Panc1 (cell line): ENCODE measurements at regions not wholly inside any gene's neighbourhood (a gene's known extent, or its start where the extent isn't known, plus 50 kb on each side); places are given as distances from the start of the nearest gene placed in this dataset.

Experiments used
- ATAC-seq: fragments of 200-7000 bp; cut with Tn5 transposase; 2 replicates; pipeline ENCODE4 v1.9.1; 2020; ENCODE audit warnings: mild to moderate bottlenecking, moderate library complexity
- BruUV-seq: library from RNA; stranded (reverse); fragments of 400-500 nt; replicated peaks from 2 replicates; lab custom pipeline; 2021; lab: Mats Ljungman, UMichigan
- CTCF ChIA-PET: fragments of 300-600 bp; sonication (Branson Sonifier 250); formaldehyde crosslinking; loops from one replicate; lab custom pipeline; 2022; ENCODE audit warnings: antibody characterized with exemption; lab: Charles Lee
- POLR2A ChIA-PET: fragments of 300-600 bp; sonication (Branson Sonifier 250); formaldehyde crosslinking; loops from one replicate; lab custom pipeline; 2022; ENCODE audit warnings: antibody characterized with exemption; lab: Charles Lee
- DNase-seq: peaks from one replicate; pipeline ENCODE4 v3.0.0-alpha.2; 2010; ENCODE audit warnings: low read depth, low spot score
- H3K27ac ChIP-seq: 2 replicates; pipeline ENCODE4 v1.5.1; 2011; ENCODE audit warnings: mild to moderate bottlenecking, low read length, inconsistent platforms
- H3K27me3 ChIP-seq: fragments of 200-500 bp; sonication (Bioruptor generic); 2 replicates; pipeline ENCODE4 v1.6.0; 2014; ENCODE audit warnings: low read length, inconsistent platforms; ENCODE audit not compliant: control insufficient read depth, insufficient read depth
- H3K36me3 ChIP-seq: fragments of 200-500 bp; sonication (Bioruptor generic); 2 replicates; pipeline ENCODE4 v1.5.1; 2014; ENCODE audit warnings: inconsistent platforms, mild to moderate bottlenecking, low read length, moderate library complexity; ENCODE audit not compliant: control insufficient read depth, insufficient read depth
- H3K4me1 ChIP-seq: 2 replicates; pipeline ENCODE4 v1.5.1; 2011; ENCODE audit warnings: inconsistent platforms, mild to moderate bottlenecking, low read length, moderate library complexity; ENCODE audit not compliant: control insufficient read depth, insufficient read depth
- H3K4me3 ChIP-seq, 2 experiments: 2 replicates each; pipeline ENCODE4 v1.5.1; 2011 to 2012; ENCODE audit warnings: low read depth in 2 of 2, low read length in 2 of 2, mild to moderate bottlenecking in 2 of 2, inconsistent platforms in 1 of 2, moderate library complexity in 1 of 2
- H3K9me3 ChIP-seq: fragments of 200-500 bp; sonication (Bioruptor generic); 2 replicates; pipeline ENCODE4 v1.5.1; 2014; ENCODE audit warnings: low read depth, mild to moderate bottlenecking, inconsistent platforms, low read length, moderate library complexity; ENCODE audit not compliant: control insufficient read depth, insufficient read depth
- POLR2AphosphoS5 ChIP-seq: IDR thresholded peaks from 2 replicates; pipeline ENCODE4 v1.6.1; 2012; ENCODE audit warnings: mild to moderate bottlenecking, low read depth, low read length, moderate library complexity
- SIN3A ChIP-seq: IDR thresholded peaks from 2 replicates; pipeline ENCODE4 v1.6.1; 2012; ENCODE audit warnings: low read depth, mild to moderate bottlenecking, low read length, moderate library complexity, borderline replicate concordance; ENCODE audit not compliant: insufficient read depth
- TCF7L2 ChIP-seq: IDR thresholded peaks from 2 replicates; pipeline ENCODE4 v1.6.1; 2011; ENCODE audit warnings: mild to moderate bottlenecking, low read depth, low read length, inconsistent platforms
- in situ Hi-C: cut with HindIII; loops from 2 replicates; pipeline ENCODE4 v1.10.0; 2016; ENCODE audit warnings: low sequenced_read_pairs, low pct_unique_long_range_greater_than_20kb
- intact Hi-C: fragments of 100-400 bp; cut with micrococcal nuclease; formaldehyde crosslinking; loops from one replicate; pipeline ENCODE4 v1.10.0; 2022; ENCODE audit not compliant: unreplicated experiment
- TF ChIP-seq, protein P1 (sequence below), 2 experiments: IDR thresholded peaks; 2 replicates each; pipeline ENCODE4 v1.6.1; 2011 to 2012; ENCODE audit warnings: low read depth in 2 of 2, control low read depth in 1 of 2, low read length in 1 of 2, mild to moderate bottlenecking in 1 of 2, moderate library complexity in 1 of 2; ENCODE audit not compliant: insufficient read depth in 1 of 2
- TF ChIP-seq, protein P2 (sequence below): fragments of 450-650 bp; IDR thresholded peaks from 2 replicates; pipeline ENCODE4 v1.5.1; 2017; ENCODE audit warnings: mild to moderate bottlenecking

DNA sequence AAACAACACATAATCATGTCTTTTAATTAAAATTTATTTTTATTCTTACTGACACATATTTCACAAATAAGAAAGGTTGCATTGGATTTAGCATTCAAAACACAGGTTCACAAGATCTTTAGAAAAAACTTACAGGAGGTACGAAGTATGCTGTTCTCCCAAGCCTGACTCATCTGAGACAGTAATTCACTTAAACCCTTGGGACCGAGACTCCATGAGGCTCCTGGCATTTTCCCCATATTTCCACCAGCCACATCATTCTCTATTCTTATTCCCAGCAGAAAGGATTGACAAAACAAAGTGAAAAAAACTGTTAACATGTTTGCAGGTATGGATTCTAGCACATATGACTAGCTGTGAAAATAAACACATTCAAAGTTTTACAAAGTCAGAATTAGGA is 52.6 kb downstream of the CNTN3 start:
- ChIA-PET CTCF (no interaction called here), POLR2A (no interaction called here)
- H3K27me3 ChIP-seq, result no peaks in the 10 kb centered on the region
- DNase-seq (no peak), ATAC-seq (no peak)
- in situ Hi-C loops (no loop called here), intact Hi-C loops (no loop called here)
- H3K27ac ChIP-seq, result no peak overlapping the region
- no peaks in the 10 kb centered on the region for H3K9me3 ChIP-seq
- H3K36me3 ChIP-seq, result no peaks in the 10 kb centered on the region
- H3K4me1 ChIP-seq, result no peaks in the 10 kb centered on the region
- BruUV-seq, result no TSS peak
- TF ChIP-seq, protein P1, sequence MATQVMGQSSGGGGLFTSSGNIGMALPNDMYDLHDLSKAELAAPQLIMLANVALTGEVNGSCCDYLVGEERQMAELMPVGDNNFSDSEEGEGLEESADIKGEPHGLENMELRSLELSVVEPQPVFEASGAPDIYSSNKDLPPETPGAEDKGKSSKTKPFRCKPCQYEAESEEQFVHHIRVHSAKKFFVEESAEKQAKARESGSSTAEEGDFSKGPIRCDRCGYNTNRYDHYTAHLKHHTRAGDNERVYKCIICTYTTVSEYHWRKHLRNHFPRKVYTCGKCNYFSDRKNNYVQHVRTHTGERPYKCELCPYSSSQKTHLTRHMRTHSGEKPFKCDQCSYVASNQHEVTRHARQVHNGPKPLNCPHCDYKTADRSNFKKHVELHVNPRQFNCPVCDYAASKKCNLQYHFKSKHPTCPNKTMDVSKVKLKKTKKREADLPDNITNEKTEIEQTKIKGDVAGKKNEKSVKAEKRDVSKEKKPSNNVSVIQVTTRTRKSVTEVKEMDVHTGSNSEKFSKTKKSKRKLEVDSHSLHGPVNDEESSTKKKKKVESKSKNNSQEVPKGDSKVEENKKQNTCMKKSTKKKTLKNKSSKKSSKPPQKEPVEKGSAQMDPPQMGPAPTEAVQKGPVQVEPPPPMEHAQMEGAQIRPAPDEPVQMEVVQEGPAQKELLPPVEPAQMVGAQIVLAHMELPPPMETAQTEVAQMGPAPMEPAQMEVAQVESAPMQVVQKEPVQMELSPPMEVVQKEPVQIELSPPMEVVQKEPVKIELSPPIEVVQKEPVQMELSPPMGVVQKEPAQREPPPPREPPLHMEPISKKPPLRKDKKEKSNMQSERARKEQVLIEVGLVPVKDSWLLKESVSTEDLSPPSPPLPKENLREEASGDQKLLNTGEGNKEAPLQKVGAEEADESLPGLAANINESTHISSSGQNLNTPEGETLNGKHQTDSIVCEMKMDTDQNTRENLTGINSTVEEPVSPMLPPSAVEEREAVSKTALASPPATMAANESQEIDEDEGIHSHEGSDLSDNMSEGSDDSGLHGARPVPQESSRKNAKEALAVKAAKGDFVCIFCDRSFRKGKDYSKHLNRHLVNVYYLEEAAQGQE (IDR thresholded peaks at IDR 0.05; ENCODE audit: insufficient read depth in 1 of 2, low read depth in 2 of 2, low read length in 1 of 2), result no peak
- TF ChIP-seq, protein P2, sequence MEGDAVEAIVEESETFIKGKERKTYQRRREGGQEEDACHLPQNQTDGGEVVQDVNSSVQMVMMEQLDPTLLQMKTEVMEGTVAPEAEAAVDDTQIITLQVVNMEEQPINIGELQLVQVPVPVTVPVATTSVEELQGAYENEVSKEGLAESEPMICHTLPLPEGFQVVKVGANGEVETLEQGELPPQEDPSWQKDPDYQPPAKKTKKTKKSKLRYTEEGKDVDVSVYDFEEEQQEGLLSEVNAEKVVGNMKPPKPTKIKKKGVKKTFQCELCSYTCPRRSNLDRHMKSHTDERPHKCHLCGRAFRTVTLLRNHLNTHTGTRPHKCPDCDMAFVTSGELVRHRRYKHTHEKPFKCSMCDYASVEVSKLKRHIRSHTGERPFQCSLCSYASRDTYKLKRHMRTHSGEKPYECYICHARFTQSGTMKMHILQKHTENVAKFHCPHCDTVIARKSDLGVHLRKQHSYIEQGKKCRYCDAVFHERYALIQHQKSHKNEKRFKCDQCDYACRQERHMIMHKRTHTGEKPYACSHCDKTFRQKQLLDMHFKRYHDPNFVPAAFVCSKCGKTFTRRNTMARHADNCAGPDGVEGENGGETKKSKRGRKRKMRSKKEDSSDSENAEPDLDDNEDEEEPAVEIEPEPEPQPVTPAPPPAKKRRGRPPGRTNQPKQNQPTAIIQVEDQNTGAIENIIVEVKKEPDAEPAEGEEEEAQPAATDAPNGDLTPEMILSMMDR, result no peak
- TF ChIP-seq TCF7L2 (no peak), SIN3A (no peak), POLR2AphosphoS5 (no peak)
- H3K4me3 ChIP-seq, result no peak overlapping the region

DNA sequence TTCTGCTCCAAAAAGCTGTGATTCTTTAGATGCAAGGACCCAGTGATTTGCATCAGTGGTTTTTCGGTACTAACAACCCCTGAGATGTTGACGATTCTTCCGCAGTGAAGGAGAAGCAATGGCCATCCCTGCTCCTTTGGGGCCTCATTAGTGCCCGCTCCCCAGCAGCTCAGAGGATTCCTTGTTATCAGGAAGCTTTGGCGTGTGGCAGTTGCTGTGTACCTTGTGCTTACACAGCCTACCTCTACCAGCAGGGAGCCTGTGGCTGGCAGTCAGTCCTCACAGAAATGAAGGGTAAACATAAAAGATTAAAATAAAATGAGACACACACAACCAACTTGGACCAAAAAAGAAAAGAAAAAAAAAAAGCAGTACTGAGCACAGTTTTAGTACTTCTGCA is 55.2 kb downstream of the CNTN3 start:
- CTCF ChIA-PET, result no interaction called here

More for the DNA sequence above, 55.2 kb downstream of the CNTN3 start:
- BruUV-seq, result no TSS peak
- TF ChIP-seq SIN3A, result no peak
- TF ChIP-seq, protein P1 (IDR thresholded peaks at IDR 0.05; ENCODE audit: insufficient read depth in 1 of 2, low read depth in 2 of 2, low read length in 1 of 2), result no peak
- no peak for TF ChIP-seq POLR2AphosphoS5
- no peak for TF ChIP-seq TCF7L2
- TF ChIP-seq, protein P2, result no peak
- Histone ChIP-seq H3K27me3 (no peaks in the 10 kb centered on the region), H3K4me3 (no peak overlapping the region), H3K4me1 (no peaks in the 10 kb centered on the region), H3K9me3 (no peaks in the 10 kb centered on the region), H3K36me3 (no peaks in the 10 kb centered on the region), H3K27ac (no peak overlapping the region)
- DNase-seq (no peak), ATAC-seq (no peak)
- POLR2A ChIA-PET, result no interaction called here
- intact Hi-C loops (no loop called here), in situ Hi-C loops (no loop called here)
